ENCODE measurements at regions not wholly inside any gene's neighbourhood (a gene's known extent, or its start where the extent isn't known, plus 50 kb on each side); places are given as distances from the start of the nearest gene placed in this dataset.
"Not testable (repeated sequence)": the region's sequence is repeated elsewhere in the genome, so short reads cannot be mapped to it uniquely, and the experiment has no call there.

DNA sequence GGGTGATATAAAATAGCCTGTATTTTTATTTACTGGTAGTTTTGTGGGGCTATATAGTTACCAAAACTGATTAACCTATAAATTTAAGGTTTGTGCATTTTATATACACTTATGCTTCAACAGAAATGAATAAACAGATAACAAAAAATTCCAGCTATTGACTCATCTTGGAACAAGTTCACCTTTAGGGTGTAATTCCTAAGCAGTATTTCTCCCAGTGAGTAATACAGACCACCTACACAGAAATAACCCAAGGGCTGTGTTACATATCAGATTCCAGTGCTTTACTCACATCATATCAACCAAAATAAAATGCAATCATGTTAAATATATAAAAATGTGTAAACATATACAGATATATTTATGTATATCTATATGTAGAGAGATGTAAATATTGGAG lies 345.6 kb downstream of the ADAMTS20 start:
- TF ChIP-seq, protein P1, sequence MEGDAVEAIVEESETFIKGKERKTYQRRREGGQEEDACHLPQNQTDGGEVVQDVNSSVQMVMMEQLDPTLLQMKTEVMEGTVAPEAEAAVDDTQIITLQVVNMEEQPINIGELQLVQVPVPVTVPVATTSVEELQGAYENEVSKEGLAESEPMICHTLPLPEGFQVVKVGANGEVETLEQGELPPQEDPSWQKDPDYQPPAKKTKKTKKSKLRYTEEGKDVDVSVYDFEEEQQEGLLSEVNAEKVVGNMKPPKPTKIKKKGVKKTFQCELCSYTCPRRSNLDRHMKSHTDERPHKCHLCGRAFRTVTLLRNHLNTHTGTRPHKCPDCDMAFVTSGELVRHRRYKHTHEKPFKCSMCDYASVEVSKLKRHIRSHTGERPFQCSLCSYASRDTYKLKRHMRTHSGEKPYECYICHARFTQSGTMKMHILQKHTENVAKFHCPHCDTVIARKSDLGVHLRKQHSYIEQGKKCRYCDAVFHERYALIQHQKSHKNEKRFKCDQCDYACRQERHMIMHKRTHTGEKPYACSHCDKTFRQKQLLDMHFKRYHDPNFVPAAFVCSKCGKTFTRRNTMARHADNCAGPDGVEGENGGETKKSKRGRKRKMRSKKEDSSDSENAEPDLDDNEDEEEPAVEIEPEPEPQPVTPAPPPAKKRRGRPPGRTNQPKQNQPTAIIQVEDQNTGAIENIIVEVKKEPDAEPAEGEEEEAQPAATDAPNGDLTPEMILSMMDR (IDR thresholded peaks at IDR 0.05; ENCODE audit: unreplicated experiment) = no peak
- no peak for DNase-seq (ENCODE audit: low spot score)
- no peaks in the 10 kb centered on the region for H3K36me3 Mint-ChIP-seq (ENCODE audit: low read depth, unreplicated experiment)

DNA sequence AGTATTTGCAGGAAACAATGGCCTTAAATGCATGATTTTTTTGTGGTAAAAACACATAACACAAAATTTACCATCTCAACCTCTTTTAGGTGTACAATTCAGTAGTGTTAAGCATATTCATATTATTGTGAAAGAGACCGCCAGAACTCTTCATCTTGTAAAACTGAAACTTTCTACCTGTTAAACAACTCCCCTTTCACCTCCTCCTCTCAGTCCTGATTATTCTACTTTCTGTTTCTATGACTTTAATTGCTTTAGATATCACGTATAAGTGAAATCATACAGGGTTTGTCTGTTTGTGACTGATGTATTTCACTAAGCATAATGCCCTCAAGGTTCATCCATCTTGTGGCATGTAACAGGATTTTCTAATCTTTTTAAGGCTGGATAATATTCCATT lies 353.4 kb downstream of the ADAMTS20 start:
- no peaks in the 10 kb centered on the region for H3K9me3 Mint-ChIP-seq (ENCODE audit: unreplicated experiment)
- no peaks in the 10 kb centered on the region for H3K36me3 Mint-ChIP-seq (ENCODE audit: low read depth, unreplicated experiment)
- H3K27ac Mint-ChIP-seq (ENCODE audit: unreplicated experiment) = no peak overlapping the region
- H3K27me3 Mint-ChIP-seq (ENCODE audit: unreplicated experiment) = no peaks in the 10 kb centered on the region
- H3K4me3 Mint-ChIP-seq (ENCODE audit: unreplicated experiment) = no peak overlapping the region
- DNase-seq (ENCODE audit: low spot score) = no peak
- no peaks in the 10 kb centered on the region for H3K4me1 Mint-ChIP-seq (ENCODE audit: unreplicated experiment)
- TF ChIP-seq, protein P1 (IDR thresholded peaks at IDR 0.05; ENCODE audit: unreplicated experiment) = no peak

More for the DNA sequence above, 345.6 kb downstream of the ADAMTS20 start:
- no peaks in the 10 kb centered on the region for H3K27me3 Mint-ChIP-seq (ENCODE audit: unreplicated experiment)
- H3K27ac Mint-ChIP-seq (ENCODE audit: unreplicated experiment) = no peak overlapping the region
- no peaks in the 10 kb centered on the region for H3K9me3 Mint-ChIP-seq (ENCODE audit: unreplicated experiment)
- no peaks in the 10 kb centered on the region for H3K4me1 Mint-ChIP-seq (ENCODE audit: unreplicated experiment)
- no peak overlapping the region for H3K4me3 Mint-ChIP-seq (ENCODE audit: unreplicated experiment)

DNA sequence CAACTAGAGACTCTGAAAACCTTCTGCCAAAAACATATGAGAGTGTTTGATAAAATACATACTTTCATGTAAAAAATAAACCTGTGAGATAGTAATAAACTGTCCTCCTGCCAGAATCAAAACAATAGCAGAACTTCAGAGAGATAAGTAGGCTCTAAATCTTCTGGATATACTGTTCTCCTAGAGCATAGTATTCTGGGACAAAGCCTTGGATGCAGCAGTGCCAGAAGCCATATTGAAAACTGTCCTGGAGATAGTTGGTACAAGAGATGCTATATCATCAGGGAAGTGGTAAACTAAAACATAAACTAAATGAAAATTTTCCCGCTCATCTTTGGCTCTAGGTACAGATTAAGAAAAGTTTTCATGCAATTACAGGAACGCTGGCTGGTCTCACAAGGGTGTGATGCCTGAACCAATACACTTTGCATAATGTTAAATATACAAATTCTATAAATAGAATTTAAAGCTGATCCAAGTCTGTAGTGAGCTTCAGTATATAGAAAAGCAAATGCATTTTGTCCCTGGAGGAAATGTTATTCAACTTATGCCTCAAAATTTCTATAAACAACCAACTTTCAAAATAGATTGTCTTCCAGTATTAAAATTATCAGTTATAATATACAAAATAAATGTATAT lies 355.6 kb downstream of the ADAMTS20 start:
- TF ChIP-seq, protein P1 (IDR thresholded peaks at IDR 0.05; ENCODE audit: unreplicated experiment) = no peak
- no peaks in the 10 kb centered on the region for H3K27me3 Mint-ChIP-seq (ENCODE audit: unreplicated experiment)
- no peak for DNase-seq (ENCODE audit: low spot score)
- H3K4me3 Mint-ChIP-seq (ENCODE audit: unreplicated experiment) = no peak overlapping the region
- H3K27ac Mint-ChIP-seq (ENCODE audit: unreplicated experiment) = no peak overlapping the region
- H3K4me1 Mint-ChIP-seq (ENCODE audit: unreplicated experiment) = no peaks in the 10 kb centered on the region
- H3K36me3 Mint-ChIP-seq (ENCODE audit: low read depth, unreplicated experiment) = no peaks in the 10 kb centered on the region
- H3K9me3 Mint-ChIP-seq (ENCODE audit: unreplicated experiment) = no peaks in the 10 kb centered on the region

DNA sequence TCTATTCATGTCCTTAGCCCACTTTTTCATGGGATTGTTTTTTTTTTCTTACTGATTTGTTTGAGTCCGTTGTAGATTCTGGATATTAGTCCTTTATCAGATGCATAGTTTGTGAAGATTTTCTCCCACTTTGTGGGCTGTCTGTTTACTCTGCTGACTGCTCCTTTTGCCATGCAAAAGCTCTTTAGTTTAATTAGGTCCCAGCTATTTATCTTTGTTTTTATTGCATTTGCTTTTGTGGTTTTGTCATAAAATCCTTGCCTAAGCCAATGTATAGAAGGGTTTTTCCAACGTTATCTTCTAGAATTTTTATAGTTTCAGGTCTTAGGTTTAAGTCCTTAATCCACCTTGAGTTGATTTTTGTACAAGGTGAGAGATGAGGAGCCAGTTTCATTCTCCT lies 358.9 kb downstream of the ADAMTS20 start:
- H3K27ac Mint-ChIP-seq (ENCODE audit: unreplicated experiment); H3K27me3 Mint-ChIP-seq (ENCODE audit: unreplicated experiment); DNase-seq (ENCODE audit: low spot score); H3K36me3 Mint-ChIP-seq (ENCODE audit: low read depth, unreplicated experiment); H3K4me3 Mint-ChIP-seq (ENCODE audit: unreplicated experiment); H3K9me3 Mint-ChIP-seq (ENCODE audit: unreplicated experiment); H3K4me1 Mint-ChIP-seq (ENCODE audit: unreplicated experiment): not testable (repeated sequence)

DNA sequence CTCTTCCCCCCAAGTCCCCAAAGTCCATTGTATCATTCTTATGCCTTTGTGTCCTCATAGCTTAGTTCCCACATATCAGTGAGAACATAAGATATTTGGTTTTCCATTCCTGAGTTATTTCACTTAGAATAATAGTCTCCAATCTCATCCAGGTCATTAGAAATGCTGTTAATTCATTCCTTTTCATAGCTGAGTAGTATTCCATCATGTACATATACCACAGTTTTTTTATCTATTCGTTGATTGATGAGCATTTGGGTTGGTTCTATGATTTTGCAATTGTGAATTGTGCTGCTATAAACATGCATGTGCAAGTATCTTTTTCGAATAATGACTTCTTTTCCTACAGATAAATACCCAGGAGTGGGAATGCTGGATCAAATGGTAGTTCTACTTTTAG lies 359.6 kb downstream of the ADAMTS20 start:
- H3K9me3 Mint-ChIP-seq (ENCODE audit: unreplicated experiment); H3K36me3 Mint-ChIP-seq (ENCODE audit: low read depth, unreplicated experiment); H3K27ac Mint-ChIP-seq (ENCODE audit: unreplicated experiment); H3K4me1 Mint-ChIP-seq (ENCODE audit: unreplicated experiment); H3K4me3 Mint-ChIP-seq (ENCODE audit: unreplicated experiment); DNase-seq (ENCODE audit: low spot score); H3K27me3 Mint-ChIP-seq (ENCODE audit: unreplicated experiment): not testable (repeated sequence)

DNA sequence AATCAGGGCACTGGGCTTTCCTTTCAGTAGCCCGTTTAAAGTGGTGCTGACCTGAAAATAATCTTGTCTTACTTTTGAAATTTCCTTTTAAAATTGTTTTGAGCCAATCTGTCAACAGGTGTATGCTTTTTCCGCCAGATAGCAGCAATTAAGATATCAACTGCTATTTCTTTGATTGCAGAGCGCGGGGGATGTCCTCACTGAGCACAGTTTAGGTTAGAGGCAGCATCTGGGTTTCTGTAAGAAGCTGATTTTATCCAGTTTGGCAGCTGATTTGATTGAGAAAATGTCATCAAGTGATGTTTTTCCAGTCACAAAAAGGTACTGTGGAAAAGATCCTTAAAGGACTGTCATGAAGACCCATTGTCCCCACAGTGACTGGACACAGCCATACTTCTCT lies 371.8 kb downstream of the ADAMTS20 start:
- TF ChIP-seq, protein P1 (IDR thresholded peaks at IDR 0.05; ENCODE audit: unreplicated experiment) = no peak
- DNase-seq (ENCODE audit: low spot score) = no peak
- peaks cover 5% of the 10 kb centered on the region for H3K9me3 Mint-ChIP-seq (ENCODE audit: unreplicated experiment)
- no peak overlapping the region for H3K27ac Mint-ChIP-seq (ENCODE audit: unreplicated experiment)
- H3K4me1 Mint-ChIP-seq (ENCODE audit: unreplicated experiment) = no peaks in the 10 kb centered on the region
- H3K36me3 Mint-ChIP-seq (ENCODE audit: low read depth, unreplicated experiment) = peaks cover 7% of the 10 kb centered on the region
- no peak overlapping the region for H3K4me3 Mint-ChIP-seq (ENCODE audit: unreplicated experiment)
- no peaks in the 10 kb centered on the region for H3K27me3 Mint-ChIP-seq (ENCODE audit: unreplicated experiment)

All from endothelial cell (in vitro differentiated cells).